Skeletal muscle tissue (tissue), 3 donors: ENCODE measurements at regions not wholly inside any gene's neighbourhood (a gene's known extent, or its start where the extent isn't known, plus 50 kb on each side); places are given as distances from the start of the nearest gene placed in this dataset.
A peak's percentile ranks its signal among the peaks of the same experiment; 100 is the strongest.

Source experiments
- H3K27ac ChIP-seq: one replicate; pipeline ENCODE4 v1.7.0; 2013; ENCODE audit warnings: mild to moderate bottlenecking, low read depth, low read length, inconsistent platforms
- H3K27me3 ChIP-seq, 3 donors: one replicate each; pipeline ENCODE4 v1.7.0; 2013; ENCODE audit warnings: low read length in 3 of 3; ENCODE audit not compliant: control insufficient read depth in 3 of 3, insufficient read depth in 3 of 3
- H3K36me3 ChIP-seq, 3 donors: one replicate each; pipeline ENCODE4 v1.7.0; 2013; ENCODE audit warnings: low read length in 3 of 3; ENCODE audit not compliant: control insufficient read depth in 3 of 3, insufficient read depth in 3 of 3
- H3K4me1 ChIP-seq, 3 donors: one replicate each; pipeline ENCODE4 v1.7.0; 2013; ENCODE audit warnings: low read length in 3 of 3, mild to moderate bottlenecking in 3 of 3; ENCODE audit not compliant: control insufficient read depth in 3 of 3, insufficient read depth in 3 of 3
- H3K4me3 ChIP-seq, 3 donors: one replicate each; pipeline ENCODE4 v1.7.0; 2013; ENCODE audit warnings: low read length in 3 of 3
- H3K9ac ChIP-seq, 3 donors: one replicate each; pipeline ENCODE4 v1.7.0; 2013; ENCODE audit warnings: low read length in 3 of 3, mild to moderate bottlenecking in 3 of 3, moderate library complexity in 2 of 3, low read depth in 1 of 3
- H3K9me3 ChIP-seq, 3 donors: one replicate each; pipeline ENCODE4 v1.7.0; 2013; ENCODE audit warnings: low read length in 3 of 3; ENCODE audit not compliant: control insufficient read depth in 3 of 3
- donor health status: Osteomylitis.

DNA sequence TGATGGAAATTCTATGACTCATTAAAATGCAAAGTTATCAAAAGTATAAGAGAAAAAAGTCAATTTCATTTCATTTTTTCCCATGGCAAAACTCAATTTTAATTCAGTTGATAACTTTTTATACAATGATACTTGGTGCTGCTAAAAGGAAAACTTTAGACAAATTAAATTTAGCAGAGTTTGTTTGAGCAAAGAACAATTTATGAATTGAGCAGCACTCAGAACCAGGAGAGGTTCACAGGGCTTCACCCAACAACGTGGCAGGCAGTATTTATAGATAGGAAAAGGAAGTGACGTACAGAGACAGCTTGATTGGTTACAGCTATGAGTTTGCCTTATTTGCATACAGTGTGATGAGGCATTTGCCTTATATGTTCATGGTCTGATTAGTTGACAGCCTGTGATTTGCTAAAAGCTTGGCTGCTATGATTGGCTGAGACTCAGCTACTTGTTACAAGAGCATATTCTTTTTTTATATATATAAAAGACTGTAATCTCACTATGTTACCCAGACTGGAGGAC, 157.2 kb upstream of the CELF2 start:
- no peak overlapping the region for H3K27ac ChIP-seq
- H3K9me3 ChIP-seq: no peaks in the 10 kb centered on the region
- no peak overlapping the region for H3K4me3 ChIP-seq
- H3K9ac ChIP-seq: no peak overlapping the region
- H3K36me3 ChIP-seq: no peaks in the 10 kb centered on the region
- H3K27me3 ChIP-seq: no peaks in the 10 kb centered on the region
- H3K4me1 ChIP-seq: no peaks in the 10 kb centered on the region

DNA sequence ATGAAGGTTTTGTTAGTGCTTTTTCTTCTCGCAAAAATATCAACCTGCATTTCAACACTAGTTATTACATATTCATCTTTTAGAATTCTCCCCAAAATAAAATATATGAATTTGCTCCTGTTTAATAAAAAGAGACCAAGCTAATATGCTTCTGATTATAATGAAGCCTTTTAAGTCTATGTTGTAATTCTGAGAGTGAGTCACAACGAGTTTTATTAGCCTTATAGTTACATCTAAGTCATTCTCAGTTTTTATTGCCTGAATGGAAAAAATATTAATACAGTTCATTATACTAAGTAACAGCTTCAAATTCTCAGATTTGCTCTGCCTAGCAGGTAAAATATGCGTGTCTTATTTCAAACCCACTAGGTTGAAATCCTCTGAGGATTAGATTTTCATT, 152.4 kb upstream of the CELF2 start:
- no peaks in the 10 kb centered on the region for H3K36me3 ChIP-seq

GRCh38 chr10:10865913-10866312, 151.8 kb upstream of the CELF2 start:
- no peaks in the 10 kb centered on the region for H3K27me3 ChIP-seq
- no peaks in the 10 kb centered on the region for H3K36me3 ChIP-seq
- H3K9me3 ChIP-seq: no peaks in the 10 kb centered on the region
- H3K27ac ChIP-seq: no peak overlapping the region
- no peak overlapping the region for H3K4me3 ChIP-seq
- no peak overlapping the region for H3K9ac ChIP-seq
- H3K4me1 ChIP-seq: peaks cover 0 to 3% (median 0%) of the 10 kb centered on the region in 3 donors

More for the DNA sequence above, 152.4 kb upstream of the CELF2 start:
- Histone ChIP-seq H3K9ac (no peak overlapping the region), H3K9me3 (no peaks in the 10 kb centered on the region), H3K27ac (no peak overlapping the region), H3K4me3 (no peak overlapping the region), H3K27me3 (no peaks in the 10 kb centered on the region), H3K4me1 (no peaks in the 10 kb centered on the region)

DNA sequence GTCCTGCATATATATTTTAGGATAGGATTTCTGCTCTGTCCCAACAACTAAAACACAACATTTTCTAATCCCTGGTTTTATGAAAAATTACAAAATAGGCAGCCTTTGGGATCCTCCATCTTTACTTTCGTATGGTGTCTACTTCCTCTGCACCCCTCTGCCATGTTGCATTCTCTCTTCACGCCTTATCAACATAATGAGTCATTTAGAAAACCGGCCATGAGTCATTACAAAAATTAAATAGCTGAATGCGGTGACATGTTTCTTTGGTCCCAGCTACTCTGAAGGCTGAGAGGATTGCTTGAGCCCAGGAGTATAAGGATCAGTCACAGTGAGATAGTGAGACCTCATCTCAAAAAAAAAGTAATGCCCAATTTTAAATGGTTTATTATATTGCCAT, 148.1 kb upstream of the CELF2 start:
- H3K9ac ChIP-seq: no peak overlapping the region
- H3K4me1 ChIP-seq: peaks cover 0 to 11% (median 10%) of the 10 kb centered on the region in 3 donors
- H3K27ac ChIP-seq: no peak overlapping the region

DNA sequence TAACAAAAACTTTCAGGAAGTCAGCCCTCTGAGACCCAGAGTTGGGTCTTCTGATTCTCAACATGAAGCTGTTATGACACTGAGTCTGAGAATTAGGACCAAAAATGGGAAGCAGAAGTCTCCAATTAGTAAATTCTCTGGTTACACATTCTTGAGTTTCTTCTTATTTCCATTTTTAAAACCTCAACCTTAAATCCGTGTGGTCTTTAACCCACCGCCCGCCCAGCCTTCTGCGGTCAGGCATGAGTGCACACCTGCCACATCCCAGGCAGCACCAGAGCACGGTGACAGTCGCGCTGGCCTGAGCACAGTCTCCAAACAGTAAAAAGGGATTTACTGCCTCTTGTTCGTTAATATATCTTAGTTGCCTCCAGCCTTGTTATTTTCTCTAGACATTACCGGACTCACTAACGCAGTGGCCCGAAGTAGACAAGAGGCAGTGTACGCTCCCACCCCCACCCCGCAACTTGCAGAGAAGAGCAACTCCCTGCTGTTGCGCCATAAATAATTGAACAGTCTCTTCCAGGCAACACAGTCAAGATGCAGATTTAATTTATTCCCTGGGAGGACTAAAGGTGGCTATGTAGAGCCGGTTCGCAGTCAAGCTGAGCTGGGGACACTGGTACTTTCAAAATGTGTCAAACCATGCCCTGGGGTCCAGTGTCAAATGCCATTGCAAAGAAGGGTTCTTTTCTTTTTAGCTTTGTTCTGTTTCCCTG, 147.0 kb upstream of the CELF2 start:
- Histone ChIP-seq H3K9me3 (no peaks in the 10 kb centered on the region), H3K36me3 (no peaks in the 10 kb centered on the region), H3K4me3 (peak overlapping the region in 1 of 3 donors; percentile 12), H3K9ac (peak overlapping the region in 1 of 3 donors; percentile 10), H3K27ac (peak overlapping the region; percentile 78), H3K27me3 (peaks cover 0 to 5% (median 0%) of the 10 kb centered on the region in 3 donors), H3K4me1 (peaks cover 0 to 11% (median 10%) of the 10 kb centered on the region in 3 donors)

More for the DNA sequence above, 148.1 kb upstream of the CELF2 start:
- Histone ChIP-seq H3K27me3 (peaks cover 0 to 5% (median 0%) of the 10 kb centered on the region in 3 donors), H3K36me3 (no peaks in the 10 kb centered on the region), H3K9me3 (no peaks in the 10 kb centered on the region), H3K4me3 (no peak overlapping the region)

- peak overlapping the region; percentile 78 for H3K27ac ChIP-seq
- no peaks in the 10 kb centered on the region for H3K36me3 ChIP-seq
- H3K4me1 ChIP-seq: peaks cover 0 to 11% (median 10%) of the 10 kb centered on the region in 3 donors
- no peaks in the 10 kb centered on the region for H3K9me3 ChIP-seq
- H3K4me3 ChIP-seq: peak overlapping the region in 1 of 3 donors; percentile 38
- H3K9ac ChIP-seq: no peak overlapping the region
- peaks cover 0 to 5% (median 0%) of the 10 kb centered on the region in 3 donors for H3K27me3 ChIP-seq
Observed at GRCh38 chr10:10871352-10871751, 146.3 kb upstream of the CELF2 start.

DNA sequence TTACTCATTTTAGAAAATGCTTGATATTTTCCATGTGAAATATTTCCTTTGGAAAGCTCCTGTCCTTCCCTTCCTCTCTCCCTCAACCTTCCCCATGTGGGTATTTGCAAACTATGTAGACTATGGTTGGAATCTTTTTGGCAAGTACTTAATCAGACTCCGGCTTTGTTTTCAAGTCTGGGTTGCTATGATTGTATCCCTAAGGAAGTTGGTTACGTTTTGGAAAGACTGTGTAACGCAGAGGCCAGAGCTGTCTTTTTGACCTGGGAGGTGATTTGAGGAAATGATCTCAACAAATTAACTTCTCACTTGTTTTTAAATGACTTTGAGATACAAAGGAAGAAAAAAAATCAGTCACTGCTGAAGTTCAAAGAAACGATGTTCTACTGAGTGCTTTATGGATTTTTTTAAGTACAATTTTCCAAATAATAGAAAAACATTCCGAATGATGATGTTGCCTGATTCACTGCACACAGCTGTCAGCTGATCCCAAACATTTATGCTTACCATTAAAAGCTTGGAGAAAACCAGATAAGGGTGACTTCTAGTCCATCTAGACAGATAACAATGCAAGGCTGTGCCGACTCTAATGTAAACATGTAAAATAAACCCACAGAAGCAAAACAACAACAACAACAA, 145.5 kb upstream of the CELF2 start:
- Histone ChIP-seq H3K4me3 (no peak overlapping the region), H3K9me3 (no peaks in the 10 kb centered on the region), H3K9ac (no peak overlapping the region), H3K27me3 (peaks cover 0 to 7% (median 0%) of the 10 kb centered on the region in 3 donors), H3K27ac (peak overlapping the region; percentile 78), H3K36me3 (no peaks in the 10 kb centered on the region), H3K4me1 (peaks cover 0 to 11% (median 10%) of the 10 kb centered on the region in 3 donors)

- Histone ChIP-seq H3K9ac (no peak overlapping the region), H3K27ac (peak overlapping the region; percentile 48), H3K4me3 (no peak overlapping the region)
Observed at GRCh38 chr10:10872764-10873163, 144.9 kb upstream of the CELF2 start.

DNA sequence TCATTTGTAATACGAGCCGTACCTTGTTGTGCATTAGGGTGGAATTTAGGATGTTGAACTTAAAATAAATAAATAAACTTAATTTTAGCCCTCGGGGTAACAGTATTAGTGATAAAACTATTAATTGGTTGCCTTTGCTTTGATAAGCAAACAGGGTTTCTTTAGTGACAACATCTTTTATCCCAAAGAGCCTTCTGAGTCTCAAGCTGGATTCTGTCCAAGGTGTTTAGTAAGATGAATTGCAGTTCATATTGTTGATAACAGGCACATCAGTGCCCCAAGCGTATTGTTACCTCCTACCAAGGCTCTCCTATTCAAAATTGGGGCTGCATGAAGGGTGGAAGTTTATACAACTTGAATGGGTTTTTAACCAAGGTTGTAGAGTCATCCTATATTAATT, 144.4 kb upstream of the CELF2 start:
- Histone ChIP-seq H3K9ac (no peak overlapping the region), H3K9me3 (no peaks in the 10 kb centered on the region), H3K36me3 (no peaks in the 10 kb centered on the region), H3K27ac (no peak overlapping the region), H3K4me1 (peaks cover 0 to 11% (median 10%) of the 10 kb centered on the region in 3 donors), H3K4me3 (no peak overlapping the region), H3K27me3 (peaks cover 0 to 7% (median 0%) of the 10 kb centered on the region in 3 donors)

More at GRCh38 chr10:10872764-10873163, 144.9 kb upstream of the CELF2 start:
- H3K27me3 ChIP-seq: peaks cover 0 to 7% (median 0%) of the 10 kb centered on the region in 3 donors
- no peaks in the 10 kb centered on the region for H3K9me3 ChIP-seq
- H3K36me3 ChIP-seq: no peaks in the 10 kb centered on the region
- H3K4me1 ChIP-seq: peaks cover 0 to 11% (median 10%) of the 10 kb centered on the region in 3 donors

- no peaks in the 10 kb centered on the region for H3K36me3 ChIP-seq
- no peak overlapping the region for H3K27ac ChIP-seq
- no peaks in the 10 kb centered on the region for H3K9me3 ChIP-seq
- H3K4me1 ChIP-seq: peaks cover 0 to 11% (median 10%) of the 10 kb centered on the region in 3 donors
- H3K4me3 ChIP-seq: no peak overlapping the region
- H3K27me3 ChIP-seq: peaks cover 0 to 7% (median 0%) of the 10 kb centered on the region in 3 donors
- H3K9ac ChIP-seq: no peak overlapping the region
Observed at GRCh38 chr10:10873915-10874314, 143.8 kb upstream of the CELF2 start.
